Tibial nerve (tissue), 3 donors: ENCODE measurements at regions not wholly inside any gene's neighbourhood (a gene's known extent, or its start where the extent isn't known, plus 50 kb on each side); places are given as distances from the start of the nearest gene placed in this dataset.

Experiments
- POLR2A ChIP-seq, 2 donors: fragments of 450-650 bp; IDR thresholded peaks; one replicate each; pipeline ENCODE4 v1.6.1; 2017; ENCODE audit warnings: antibody characterized with exemption in 2 of 2, mild to moderate bottlenecking in 2 of 2, moderate library complexity in 2 of 2
- TF ChIP-seq, protein P1 (sequence below), 5 experiments: fragments of 200-600 bp in 3 of 5; fragments of 450-650 bp in 2 of 5; sonication (generic) in 3 of 5; IDR thresholded peaks; one replicate each; pipeline ENCODE4 v1.5.1; 2016 to 2019; ENCODE audit warnings: antibody characterized with exemption in 5 of 5, mild to moderate bottlenecking in 3 of 5, moderate library complexity in 2 of 5

DNA sequence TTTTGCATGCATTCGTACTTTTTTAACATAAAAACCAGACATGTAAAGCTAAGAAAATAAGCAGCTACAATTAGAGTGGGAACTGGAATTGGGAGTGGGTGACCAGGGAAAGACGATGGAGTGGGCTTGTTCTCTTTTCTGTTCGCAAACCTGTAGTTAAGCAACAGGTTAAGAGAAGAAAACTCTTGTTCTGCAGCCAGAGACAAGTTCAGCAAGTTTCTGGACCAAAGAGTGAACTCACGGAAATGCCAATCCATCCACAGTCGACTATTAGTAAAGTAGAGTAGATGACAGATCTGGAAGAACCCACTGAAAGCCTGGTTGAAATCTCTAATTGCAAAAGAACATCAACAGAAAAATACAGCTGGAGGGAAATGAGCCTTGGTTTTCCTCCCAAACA is 197.8 kb downstream of the TFAP2A start:
- TF ChIP-seq, protein P1, sequence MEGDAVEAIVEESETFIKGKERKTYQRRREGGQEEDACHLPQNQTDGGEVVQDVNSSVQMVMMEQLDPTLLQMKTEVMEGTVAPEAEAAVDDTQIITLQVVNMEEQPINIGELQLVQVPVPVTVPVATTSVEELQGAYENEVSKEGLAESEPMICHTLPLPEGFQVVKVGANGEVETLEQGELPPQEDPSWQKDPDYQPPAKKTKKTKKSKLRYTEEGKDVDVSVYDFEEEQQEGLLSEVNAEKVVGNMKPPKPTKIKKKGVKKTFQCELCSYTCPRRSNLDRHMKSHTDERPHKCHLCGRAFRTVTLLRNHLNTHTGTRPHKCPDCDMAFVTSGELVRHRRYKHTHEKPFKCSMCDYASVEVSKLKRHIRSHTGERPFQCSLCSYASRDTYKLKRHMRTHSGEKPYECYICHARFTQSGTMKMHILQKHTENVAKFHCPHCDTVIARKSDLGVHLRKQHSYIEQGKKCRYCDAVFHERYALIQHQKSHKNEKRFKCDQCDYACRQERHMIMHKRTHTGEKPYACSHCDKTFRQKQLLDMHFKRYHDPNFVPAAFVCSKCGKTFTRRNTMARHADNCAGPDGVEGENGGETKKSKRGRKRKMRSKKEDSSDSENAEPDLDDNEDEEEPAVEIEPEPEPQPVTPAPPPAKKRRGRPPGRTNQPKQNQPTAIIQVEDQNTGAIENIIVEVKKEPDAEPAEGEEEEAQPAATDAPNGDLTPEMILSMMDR (IDR thresholded peaks at IDR 0.05), result no peak
- no peak for TF ChIP-seq POLR2A (IDR thresholded peaks at IDR 0.05)
